ENCODE measurements at regions not wholly inside any gene's neighbourhood (a gene's known extent, or its start where the extent isn't known, plus 50 kb on each side); places are given as distances from the start of the nearest gene placed in this dataset.

- DNase-seq (ENCODE audit: extremely low read depth in 1 of 4, low spot score in 3 of 4) (no peak), FAIRE-seq (no peak), ATAC-seq (no peak)
- no peaks in the 10 kb centered on the region for H3K9me1 ChIP-seq (ENCODE audit: control insufficient read depth, insufficient read depth, low read length)
- TF ChIP-seq NR2F6 (CRISPR knock-in tag; IDR thresholded peaks at IDR 0.05) (no peak), NFE2 (IDR thresholded peaks at IDR 0.05; ENCODE audit: low read depth) (no peak), SREBF2 (CRISPR knock-in tag; IDR thresholded peaks at IDR 0.05) (no peak), CHD4 (IDR thresholded peaks at IDR 0.05; ENCODE audit: insufficient read depth, insufficient replicate concordance, low read depth, low read length, poor library complexity, severe bottlenecking) (no peak), THRAP3 (IDR thresholded peaks at IDR 0.05; ENCODE audit: borderline replicate concordance) (no peak), E2F3 (CRISPR knock-in tag; IDR thresholded peaks at IDR 0.05) (no peak), ZFP30 (CRISPR knock-in tag; IDR thresholded peaks at IDR 0.05; ENCODE audit: borderline replicate concordance) (no peak), HNRNPUL1 (IDR thresholded peaks at IDR 0.05; ENCODE audit: low read length) (no peak), ELF1 (tag; IDR thresholded peaks at IDR 0.05) (no peak), SMARCC2 (IDR thresholded peaks at IDR 0.05; ENCODE audit: low read depth) (no peak), OTX1 (CRISPR knock-in tag; IDR thresholded peaks at IDR 0.05) (no peak), HSF4 (CRISPR knock-in tag; IDR thresholded peaks at IDR 0.05; ENCODE audit: borderline replicate concordance) (no peak), TFE3 (CRISPR knock-in tag; IDR thresholded peaks at IDR 0.05) (no peak), ZNF239 (CRISPR knock-in tag; IDR thresholded peaks at IDR 0.05) (no peak), ZNF79 (CRISPR knock-in tag; IDR thresholded peaks at IDR 0.05; ENCODE audit: low read depth) (no peak), SRSF7 (optimal IDR thresholded peaks at IDR 0.05; ENCODE audit: low read depth, low read length) (no peak)
- TF ChIP-seq, protein P1, sequence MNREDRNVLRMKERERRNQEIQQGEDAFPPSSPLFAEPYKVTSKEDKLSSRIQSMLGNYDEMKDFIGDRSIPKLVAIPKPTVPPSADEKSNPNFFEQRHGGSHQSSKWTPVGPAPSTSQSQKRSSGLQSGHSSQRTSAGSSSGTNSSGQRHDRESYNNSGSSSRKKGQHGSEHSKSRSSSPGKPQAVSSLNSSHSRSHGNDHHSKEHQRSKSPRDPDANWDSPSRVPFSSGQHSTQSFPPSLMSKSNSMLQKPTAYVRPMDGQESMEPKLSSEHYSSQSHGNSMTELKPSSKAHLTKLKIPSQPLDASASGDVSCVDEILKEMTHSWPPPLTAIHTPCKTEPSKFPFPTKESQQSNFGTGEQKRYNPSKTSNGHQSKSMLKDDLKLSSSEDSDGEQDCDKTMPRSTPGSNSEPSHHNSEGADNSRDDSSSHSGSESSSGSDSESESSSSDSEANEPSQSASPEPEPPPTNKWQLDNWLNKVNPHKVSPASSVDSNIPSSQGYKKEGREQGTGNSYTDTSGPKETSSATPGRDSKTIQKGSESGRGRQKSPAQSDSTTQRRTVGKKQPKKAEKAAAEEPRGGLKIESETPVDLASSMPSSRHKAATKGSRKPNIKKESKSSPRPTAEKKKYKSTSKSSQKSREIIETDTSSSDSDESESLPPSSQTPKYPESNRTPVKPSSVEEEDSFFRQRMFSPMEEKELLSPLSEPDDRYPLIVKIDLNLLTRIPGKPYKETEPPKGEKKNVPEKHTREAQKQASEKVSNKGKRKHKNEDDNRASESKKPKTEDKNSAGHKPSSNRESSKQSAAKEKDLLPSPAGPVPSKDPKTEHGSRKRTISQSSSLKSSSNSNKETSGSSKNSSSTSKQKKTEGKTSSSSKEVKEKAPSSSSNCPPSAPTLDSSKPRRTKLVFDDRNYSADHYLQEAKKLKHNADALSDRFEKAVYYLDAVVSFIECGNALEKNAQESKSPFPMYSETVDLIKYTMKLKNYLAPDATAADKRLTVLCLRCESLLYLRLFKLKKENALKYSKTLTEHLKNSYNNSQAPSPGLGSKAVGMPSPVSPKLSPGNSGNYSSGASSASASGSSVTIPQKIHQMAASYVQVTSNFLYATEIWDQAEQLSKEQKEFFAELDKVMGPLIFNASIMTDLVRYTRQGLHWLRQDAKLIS (CRISPR knock-in tag; IDR thresholded peaks at IDR 0.05): no peak
- TF ChIP-seq, protein P2, sequence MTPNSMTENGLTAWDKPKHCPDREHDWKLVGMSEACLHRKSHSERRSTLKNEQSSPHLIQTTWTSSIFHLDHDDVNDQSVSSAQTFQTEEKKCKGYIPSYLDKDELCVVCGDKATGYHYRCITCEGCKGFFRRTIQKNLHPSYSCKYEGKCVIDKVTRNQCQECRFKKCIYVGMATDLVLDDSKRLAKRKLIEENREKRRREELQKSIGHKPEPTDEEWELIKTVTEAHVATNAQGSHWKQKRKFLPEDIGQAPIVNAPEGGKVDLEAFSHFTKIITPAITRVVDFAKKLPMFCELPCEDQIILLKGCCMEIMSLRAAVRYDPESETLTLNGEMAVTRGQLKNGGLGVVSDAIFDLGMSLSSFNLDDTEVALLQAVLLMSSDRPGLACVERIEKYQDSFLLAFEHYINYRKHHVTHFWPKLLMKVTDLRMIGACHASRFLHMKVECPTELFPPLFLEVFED (CRISPR knock-in tag; conservative IDR thresholded peaks at IDR 0.05): no peak
- intact Hi-C loops (cut with micrococcal nuclease): no loop called here
- ChIA-PET POLR2A (no interaction called here), CTCF (ENCODE audit: low intra/inter-chr PET ratio) (no interaction called here)
- H3K4me3 ChIP-seq: no peak overlapping the region
- 0% methylated on average over 5 of the region's 5 CpGs for WGBS (ENCODE audit: insufficient coverage, low coverage, missing lambda C conversion rate)
- no peaks in the 10 kb centered on the region for H3K79me2 ChIP-seq (ENCODE audit: control insufficient read depth, insufficient read depth, low read length)
- H3K9me3 ChIP-seq (replicated peaks; ENCODE audit: control insufficient read depth, insufficient read depth, low read depth, low read length): no peaks in the 10 kb centered on the region
- no peak overlapping the region for H3K27ac ChIP-seq (ENCODE audit: extremely low read depth, low read depth, low read length)
- no peaks in the 10 kb centered on the region for H3K27me3 ChIP-seq (ENCODE audit: control insufficient read depth in 2 of 2, insufficient read depth in 2 of 2, low read length in 2 of 2)
- no peak overlapping the region for H2AFZ ChIP-seq (ENCODE audit: low read depth, low read length)
- no peaks in the 10 kb centered on the region for H3K36me3 ChIP-seq (ENCODE audit: control insufficient read depth, insufficient read depth, low read length)
- BruUV-seq (replicated peaks): no TSS peak
- in situ Hi-C loops (cut with MboI): no loop called here
- H3K9ac ChIP-seq (ENCODE audit: insufficient read depth in 1 of 2, low read depth in 2 of 2, low read length in 2 of 2): no peak overlapping the region
- H4K20me1 ChIP-seq (replicated peaks; ENCODE audit: control insufficient read depth, insufficient read depth, low read length): no peaks in the 10 kb centered on the region
- no peaks in the 10 kb centered on the region for H3K4me1 ChIP-seq (replicated peaks in 1 of 2; ENCODE audit: control insufficient read depth in 2 of 2, insufficient read depth in 2 of 2, low read length in 2 of 2)
- no peak overlapping the region for H3K4me2 ChIP-seq (ENCODE audit: insufficient read depth, low read length)
Observed at GRCh38 chr3:24793896-24794295, 299.2 kb upstream of the THRB start.

Data from K562 (cell line).